ENCODE measurements at regions not wholly inside any gene's neighbourhood (a gene's known extent, or its start where the extent isn't known, plus 50 kb on each side); places are given as distances from the start of the nearest gene placed in this dataset.
"Not testable (repeated sequence)": the region's sequence is repeated elsewhere in the genome, so short reads cannot be mapped to it uniquely, and the experiment has no call there.

GRCh38 chr3:28575746-28576613 lies 227.4 kb upstream of the AZI2 start:
- DNase-seq (ENCODE audit: low read depth in 2 of 3, low spot score in 1 of 3) = no peak

GRCh38 chr3:28576614-28577200 lies 228.1 kb upstream of the AZI2 start:
- DNase-seq (ENCODE audit: low read depth in 2 of 3, low spot score in 1 of 3) = no peak

GRCh38 chr3:28577941-28578500 lies 229.4 kb upstream of the AZI2 start:
- DNase-seq (ENCODE audit: low read depth in 2 of 3, low spot score in 1 of 3) = no peak

- DNase-seq (ENCODE audit: low read depth in 2 of 3, low spot score in 1 of 3) = no peak
Measured at GRCh38 chr3:28586325-28586724, 237.7 kb upstream of the AZI2 start.

- DNase-seq (ENCODE audit: low read depth in 2 of 3, low spot score in 1 of 3) = no peak
Measured at GRCh38 chr3:28587723-28588122, 239.1 kb upstream of the AZI2 start.

GRCh38 chr3:28590216-28590615 lies 241.6 kb upstream of the AZI2 start:
- DNase-seq (ENCODE audit: low read depth in 2 of 3, low spot score in 1 of 3) = no peak

GRCh38 chr3:28590860-28591259 lies 242.2 kb upstream of the AZI2 start:
- no peak for DNase-seq (ENCODE audit: low read depth in 2 of 3, low spot score in 1 of 3)

- no peak for DNase-seq (ENCODE audit: low read depth in 2 of 3, low spot score in 1 of 3)
Measured at GRCh38 chr3:28595372-28595771, 246.7 kb upstream of the AZI2 start.

GRCh38 chr3:28597452-28597851 lies 248.8 kb upstream of the AZI2 start:
- no peak for DNase-seq (ENCODE audit: low read depth in 2 of 3, low spot score in 1 of 3)

GRCh38 chr3:28598165-28598564 lies 249.5 kb upstream of the AZI2 start:
- no peak for DNase-seq (ENCODE audit: low read depth in 2 of 3, low spot score in 1 of 3)

GRCh38 chr3:28601291-28601690 lies 252.7 kb upstream of the AZI2 start:
- DNase-seq (ENCODE audit: low read depth in 2 of 3, low spot score in 1 of 3) = no peak

GRCh38 chr3:28606283-28606682 lies 257.7 kb upstream of the AZI2 start:
- DNase-seq (ENCODE audit: low read depth in 2 of 3, low spot score in 1 of 3) = no peak

- no peak for DNase-seq (ENCODE audit: low read depth in 2 of 3, low spot score in 1 of 3)
Measured at GRCh38 chr3:28612232-28612631, 263.6 kb upstream of the AZI2 start.

GRCh38 chr3:28613511-28614106 lies 265.0 kb upstream of the AZI2 start:
- DNase-seq (ENCODE audit: low read depth in 2 of 3, low spot score in 1 of 3) = no peak

GRCh38 chr3:28615071-28615470 lies 266.4 kb upstream of the AZI2 start:
- DNase-seq (ENCODE audit: low read depth in 2 of 3, low spot score in 1 of 3) = no peak

- DNase-seq (ENCODE audit: low read depth in 2 of 3, low spot score in 1 of 3) = no peak
Measured at GRCh38 chr3:28615971-28616370, 267.3 kb upstream of the AZI2 start.

GRCh38 chr3:28617821-28618220 lies 269.2 kb upstream of the AZI2 start:
- no peak for DNase-seq (ENCODE audit: low read depth in 2 of 3, low spot score in 1 of 3)

- DNase-seq (ENCODE audit: low read depth in 2 of 3, low spot score in 1 of 3) = no peak
Measured at GRCh38 chr3:28623106-28623505, 274.5 kb upstream of the AZI2 start.

- DNase-seq (ENCODE audit: low read depth in 2 of 3, low spot score in 1 of 3) = no peak
Measured at GRCh38 chr3:28624084-28624483, 275.5 kb upstream of the AZI2 start.

GRCh38 chr3:28627843-28628242 lies 279.2 kb upstream of the AZI2 start:
- not testable (repeated sequence) for DNase-seq (ENCODE audit: low read depth in 2 of 3, low spot score in 1 of 3)

- no peak for DNase-seq (ENCODE audit: low read depth in 2 of 3, low spot score in 1 of 3)
Measured at GRCh38 chr3:28634019-28634418, 285.4 kb upstream of the AZI2 start.

GRCh38 chr3:28637742-28638141 lies 289.1 kb upstream of the AZI2 start:
- DNase-seq (ENCODE audit: low read depth in 2 of 3, low spot score in 1 of 3) = no peak
